ENCODE measurements at regions not wholly inside any gene's neighbourhood (a gene's known extent, or its start where the extent isn't known, plus 50 kb on each side); places are given as distances from the start of the nearest gene placed in this dataset.

- no peak for DNase-seq (ENCODE audit: low spot score)
These were observed 138.1 kb upstream of the ALKAL2 start for GRCh38 chr2:425947-426346.

- no peak for DNase-seq (ENCODE audit: low spot score)
These were observed 137.4 kb upstream of the ALKAL2 start for GRCh38 chr2:425243-425642.

GRCh38 chr2:424306-425171 is 136.6 kb upstream of the ALKAL2 start:
- DNase-seq (ENCODE audit: low spot score) = no peak

- no peak for DNase-seq (ENCODE audit: low spot score)
These were observed 135.6 kb upstream of the ALKAL2 start for GRCh38 chr2:423479-423878.

- no peak for DNase-seq (ENCODE audit: low spot score)
These were observed 135.0 kb upstream of the ALKAL2 start for GRCh38 chr2:422676-423435.

DNA sequence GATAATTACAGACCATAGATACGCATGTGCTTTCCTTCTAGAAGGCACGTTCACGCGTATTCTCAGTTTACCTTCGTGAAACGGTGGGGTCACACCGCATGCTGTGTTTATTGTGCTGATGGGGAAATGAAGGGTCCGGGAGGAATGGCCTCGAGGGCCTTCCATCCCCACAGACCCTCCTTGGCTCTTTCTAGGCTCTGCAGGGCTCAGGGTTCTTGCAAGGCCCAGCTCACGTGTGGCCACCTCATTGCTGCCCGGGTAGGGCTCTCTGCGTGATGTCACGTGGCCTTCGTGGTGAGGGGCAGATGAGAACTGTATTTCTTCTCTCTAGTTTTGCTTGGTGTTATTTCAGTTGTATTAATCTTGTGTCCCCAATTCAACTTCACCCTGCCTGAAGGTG is 133.5 kb upstream of the ALKAL2 start:
- no peak for DNase-seq (ENCODE audit: low spot score)

GRCh38 chr2:419687-420317 is 131.9 kb upstream of the ALKAL2 start:
- DNase-seq (ENCODE audit: low spot score) = no peak

DNA sequence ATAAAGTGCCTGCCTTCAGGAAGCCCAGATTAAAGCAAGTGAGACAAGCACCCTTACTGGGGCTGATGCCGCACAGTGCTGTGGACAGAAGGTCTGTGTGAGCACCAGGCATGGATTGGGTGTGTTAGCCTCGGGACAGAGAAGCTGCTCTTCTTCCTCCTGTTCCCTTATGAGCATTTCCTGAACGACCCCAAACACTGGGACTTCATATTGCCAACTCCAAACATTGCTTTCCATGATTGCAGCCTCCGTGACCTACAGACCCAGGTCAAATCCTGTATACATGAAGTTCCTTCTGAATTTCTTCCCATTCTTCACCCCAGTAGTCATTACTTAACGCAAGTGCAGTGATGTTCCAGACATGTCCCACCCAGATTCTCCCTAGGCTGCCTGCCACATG is 129.8 kb upstream of the ALKAL2 start:
- no peak for DNase-seq (ENCODE audit: low spot score)

GRCh38 chr2:417006-417405 is 129.1 kb upstream of the ALKAL2 start:
- DNase-seq (ENCODE audit: low spot score) = no peak

- no peak for DNase-seq (ENCODE audit: low spot score)
These were observed 128.2 kb upstream of the ALKAL2 start for GRCh38 chr2:415986-416610.

DNA sequence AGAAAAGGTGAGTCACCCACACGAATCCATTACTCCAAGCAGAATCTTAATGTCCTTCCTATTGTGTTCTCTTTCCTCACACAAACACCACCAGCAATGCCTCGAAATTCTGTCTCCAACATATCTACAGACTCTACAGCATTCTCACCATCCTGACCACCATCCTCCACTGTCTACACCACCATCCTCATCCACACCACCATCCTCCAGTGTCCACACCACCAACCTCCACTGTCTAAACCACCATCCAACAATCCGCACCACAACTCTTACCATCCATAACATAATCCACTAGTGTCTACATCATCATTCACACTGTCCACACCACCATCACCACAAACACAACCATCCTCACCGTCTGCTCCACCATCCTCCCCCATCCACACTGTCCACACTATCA is 121.6 kb upstream of the ALKAL2 start:
- no peak for DNase-seq (ENCODE audit: low spot score)

DNA sequence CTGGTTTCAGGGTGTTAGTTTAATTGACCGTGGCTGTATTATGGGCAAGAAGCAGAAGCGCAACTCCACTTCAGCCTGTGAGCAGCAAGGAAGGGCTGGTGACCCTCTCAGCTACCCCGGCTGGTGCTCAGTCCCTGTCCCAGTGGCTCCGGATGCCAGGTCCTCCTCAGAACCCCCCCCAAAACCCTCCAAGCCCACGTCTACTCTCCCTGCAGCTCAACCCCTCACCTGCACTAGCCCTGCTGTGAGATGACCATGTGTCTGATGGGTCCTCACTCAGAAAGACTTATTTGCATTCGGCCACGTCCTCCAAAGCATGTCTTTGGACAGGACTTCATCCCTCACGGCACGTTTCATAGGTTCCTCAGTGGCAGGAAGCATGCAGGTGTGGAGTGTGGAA is 119.7 kb upstream of the ALKAL2 start:
- DNase-seq (ENCODE audit: low spot score) = no peak

- DNase-seq (ENCODE audit: low spot score) = no peak
These were observed 119.0 kb upstream of the ALKAL2 start for GRCh38 chr2:406876-407275.

GRCh38 chr2:406231-406630 is 118.3 kb upstream of the ALKAL2 start:
- DNase-seq (ENCODE audit: low spot score) = no peak

- DNase-seq (ENCODE audit: low spot score) = no peak
These were observed 116.7 kb upstream of the ALKAL2 start for GRCh38 chr2:404581-404980.

DNA sequence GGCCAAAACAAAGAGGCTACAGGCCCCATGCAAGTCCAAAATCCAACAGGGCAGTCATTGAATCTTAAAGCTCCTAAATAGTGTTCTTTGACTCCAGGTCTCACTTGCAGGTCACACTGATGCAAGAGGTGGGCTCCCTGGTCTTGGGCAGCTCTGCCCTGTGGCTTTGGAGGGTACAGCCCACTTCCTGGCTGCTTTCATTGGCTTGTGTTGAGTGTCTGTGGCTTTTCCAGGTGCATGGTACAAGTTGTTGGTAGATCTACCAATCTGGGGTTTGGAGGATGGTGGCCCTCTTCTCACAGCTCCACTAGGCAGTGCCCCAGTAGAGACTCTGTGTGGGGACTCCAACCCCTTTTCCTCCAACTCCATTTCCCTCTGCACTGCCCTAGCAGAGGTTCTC is 115.8 kb upstream of the ALKAL2 start:
- DNase-seq (ENCODE audit: low spot score) = no peak

DNA sequence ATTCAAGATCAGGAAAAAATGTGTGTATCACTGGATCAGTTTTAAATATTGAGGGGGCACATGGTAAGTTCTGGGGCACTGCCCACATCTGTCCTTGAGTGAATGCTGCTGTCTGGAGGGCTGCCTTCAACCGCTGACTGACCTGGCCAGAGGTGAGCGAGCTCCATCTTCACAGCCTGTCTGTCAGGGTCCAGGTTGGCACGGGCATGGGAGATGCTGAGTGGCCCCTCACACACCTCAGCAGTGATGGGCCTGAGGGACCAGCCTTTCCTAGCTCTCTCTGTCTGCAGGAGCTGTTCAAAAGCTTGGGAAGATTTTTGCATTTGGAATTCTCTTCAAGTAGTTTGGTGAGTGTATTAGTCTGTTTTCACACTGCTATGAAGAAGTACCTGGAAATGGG is 114.8 kb upstream of the ALKAL2 start:
- no peak for DNase-seq (ENCODE audit: low spot score)

- DNase-seq (ENCODE audit: low spot score) = no peak
These were observed 114.3 kb upstream of the ALKAL2 start for GRCh38 chr2:402206-402605.

DNA sequence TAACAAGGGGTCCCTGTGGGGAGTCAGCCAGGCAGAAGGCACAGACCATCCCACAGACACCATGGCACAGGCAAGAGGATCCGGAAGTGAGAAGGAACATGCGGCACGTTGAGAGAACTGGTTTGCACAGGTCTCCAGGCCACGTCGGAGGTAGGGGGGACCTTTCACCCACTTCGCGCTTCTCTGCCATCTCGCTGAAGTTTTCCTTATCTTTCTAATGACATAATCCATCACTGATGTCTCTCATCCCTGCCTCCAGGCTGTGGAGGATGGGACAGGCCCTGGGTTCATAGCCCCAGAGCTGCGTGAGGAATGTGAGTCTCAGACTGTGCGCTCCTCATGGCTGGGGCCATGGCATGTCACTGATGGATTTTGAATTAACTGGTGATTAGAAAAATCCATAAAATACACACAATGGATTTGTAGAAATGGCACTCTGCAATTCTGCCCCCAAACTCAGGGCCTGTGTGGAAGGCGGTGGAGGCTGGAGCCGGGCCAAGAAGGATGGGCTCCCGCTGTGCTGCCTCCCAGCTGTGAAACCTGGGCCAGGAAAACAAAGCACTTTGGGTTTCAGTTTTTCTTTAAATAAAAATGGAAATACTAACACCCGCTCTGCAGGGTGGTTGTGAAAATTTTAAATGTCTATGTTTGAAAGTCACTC is 113.3 kb upstream of the ALKAL2 start:
- no peak for DNase-seq (ENCODE audit: low spot score)

- DNase-seq (ENCODE audit: low spot score) = no peak
These were observed 110.0 kb upstream of the ALKAL2 start for GRCh38 chr2:397926-398325.

GRCh38 chr2:397521-397920 is 109.6 kb upstream of the ALKAL2 start:
- no peak for DNase-seq (ENCODE audit: low spot score)

- DNase-seq (ENCODE audit: low spot score) = no peak
These were observed 109.0 kb upstream of the ALKAL2 start for GRCh38 chr2:396903-397302.
